Type B pancreatic cell (in vitro differentiated cells): ENCODE measurements at regions not wholly inside any gene's neighbourhood (a gene's known extent, or its start where the extent isn't known, plus 50 kb on each side); places are given as distances from the start of the nearest gene placed in this dataset.

ENCODE experiments used
- DNase-seq: peaks from one replicate; pipeline ENCODE4 v3.0.0; 2021; ENCODE audit warnings: mixed read lengths; ENCODE audit not compliant: unreplicated experiment; ENCODE audit errors: extremely low spot score
- H3K27ac Mint-ChIP-seq: 2 replicates; pipeline ENCODE4 v1.8.0; 2021; ENCODE audit warnings: mild to moderate bottlenecking, mixed read lengths
- H3K27me3 Mint-ChIP-seq: 2 replicates; pipeline ENCODE4 v1.8.0; 2021; ENCODE audit warnings: mixed read lengths
- H3K36me3 Mint-ChIP-seq: 2 replicates; pipeline ENCODE4 v1.8.0; 2021; ENCODE audit warnings: mixed read lengths
- H3K4me1 Mint-ChIP-seq: one replicate; pipeline ENCODE4 v1.8.0; 2021; ENCODE audit warnings: mixed read lengths; ENCODE audit not compliant: unreplicated experiment
- H3K4me3 Mint-ChIP-seq: 2 replicates; pipeline ENCODE4 v1.8.0; 2021; ENCODE audit warnings: mild to moderate bottlenecking, mixed read lengths
- H3K9me3 Mint-ChIP-seq: 2 replicates; pipeline ENCODE4 v1.8.0; 2021; ENCODE audit warnings: mixed read lengths
- CTCF ChIP-seq: fragments of 200-600 bp; sonication (generic); conservative IDR thresholded peaks from 2 replicates; pipeline ENCODE4 v1.5.0; 2021; ENCODE audit warnings: antibody characterized with exemption, mild to moderate bottlenecking

- Mint-ChIP-seq H3K9me3 (no peaks in the 10 kb centered on the region), H3K36me3 (no peaks in the 10 kb centered on the region), H3K27ac (no peak overlapping the region), H3K4me3 (no peak overlapping the region), H3K4me1 (peaks cover 6% of the 10 kb centered on the region), H3K27me3 (peaks cover 12% of the 10 kb centered on the region)
- no peak for TF ChIP-seq CTCF
- no peak for DNase-seq
These were observed 96.1 kb upstream of the SLC22A11 start for GRCh38 chr11:64459609-64460008.

- Mint-ChIP-seq H3K27ac (no peak overlapping the region), H3K27me3 (peaks cover 9% of the 10 kb centered on the region), H3K4me1 (peaks cover 6% of the 10 kb centered on the region), H3K36me3 (no peaks in the 10 kb centered on the region), H3K9me3 (no peaks in the 10 kb centered on the region), H3K4me3 (no peak overlapping the region)
- no peak for TF ChIP-seq CTCF
- DNase-seq = no peak
These were observed 94.7 kb upstream of the SLC22A11 start for GRCh38 chr11:64461081-64461480.

GRCh38 chr11:64466115-64466718 is 89.5 kb upstream of the SLC22A11 start:
- no peak for TF ChIP-seq CTCF
- Mint-ChIP-seq H3K36me3 (no peaks in the 10 kb centered on the region), H3K4me3 (no peak overlapping the region), H3K27ac (no peak overlapping the region), H3K4me1 (no peaks in the 10 kb centered on the region), H3K9me3 (peaks cover 5% of the 10 kb centered on the region), H3K27me3 (peaks cover 21% of the 10 kb centered on the region)
- DNase-seq = no peak

GRCh38 chr11:64469288-64469687 is 86.5 kb upstream of the SLC22A11 start:
- no peak for DNase-seq
- peaks cover 18% of the 10 kb centered on the region for H3K27me3 Mint-ChIP-seq
- peaks cover 5% of the 10 kb centered on the region for H3K9me3 Mint-ChIP-seq

GRCh38 chr11:64472593-64473455 is 82.9 kb upstream of the SLC22A11 start:
- Mint-ChIP-seq H3K27me3 (peaks cover 30% of the 10 kb centered on the region), H3K4me1 (no peaks in the 10 kb centered on the region), H3K27ac (no peak overlapping the region), H3K9me3 (peaks cover 5% of the 10 kb centered on the region), H3K36me3 (no peaks in the 10 kb centered on the region), H3K4me3 (no peak overlapping the region)
- TF ChIP-seq CTCF = no peak
- no peak for DNase-seq

More at GRCh38 chr11:64469288-64469687, 86.5 kb upstream of the SLC22A11 start:
- Mint-ChIP-seq H3K36me3 (no peaks in the 10 kb centered on the region), H3K4me1 (no peaks in the 10 kb centered on the region), H3K4me3 (no peak overlapping the region), H3K27ac (no peak overlapping the region)
- TF ChIP-seq CTCF = no peak
